Right lobe of liver (tissue), 6 donors: ENCODE measurements at regions not wholly inside any gene's neighbourhood (a gene's known extent, or its start where the extent isn't known, plus 50 kb on each side); places are given as distances from the start of the nearest gene placed in this dataset.
A peak's percentile ranks its signal among the peaks of the same experiment; 100 is the strongest.

ENCODE experiments used
- ATAC-seq, 4 donors: fragments of 200-7000 bp; cut with Tn5 transposase; one replicate each; pipeline ENCODE4 v1.9.1; 2020; ENCODE audit warnings: mild to moderate bottlenecking in 4 of 4, moderate library complexity in 4 of 4
- DNase-seq, 3 donors: peaks; one replicate each; pipeline ENCODE4 v3.0.0-alpha.2; 2020
- H3K27ac ChIP-seq, 3 donors: fragments of 200-600 bp; one replicate each; pipeline ENCODE4 v1.8.0; 2022
- H3K27me3 ChIP-seq, 2 donors: fragments of 200-600 bp; one replicate each; pipeline ENCODE4 v1.8.0; 2022
- H3K36me3 ChIP-seq, 4 donors: fragments of 200-600 bp; sonication (generic) in 1 of 4; one replicate each; pipeline versions ENCODE4 v1.5.1 to v1.8.0; 2017 to 2022; ENCODE audit warnings: control low read depth in 1 of 4
- H3K4me1 ChIP-seq, 4 donors: fragments of 200-600 bp; sonication (generic) in 1 of 4; one replicate each; pipeline versions ENCODE4 v1.5.1 to v1.8.0; 2017 to 2022; ENCODE audit warnings: control low read depth in 1 of 4
- H3K4me3 ChIP-seq, 3 donors: fragments of 200-600 bp; one replicate each; pipeline ENCODE4 v1.8.0; 2022
- H3K9me3 ChIP-seq, 4 donors: fragments of 200-600 bp; sonication (generic) in 1 of 4; one replicate each; pipeline versions ENCODE4 v1.5.1 to v1.8.0; 2017 to 2022; ENCODE audit warnings: control low read depth in 1 of 4
- CTCF ChIP-seq, 4 donors: fragments of 200-600 bp in 3 of 4; fragments of 450-650 bp in 1 of 4; IDR thresholded peaks; one replicate each; pipeline versions ENCODE4 v1.5.1 to v1.8.0; 2016 to 2022; ENCODE audit warnings: antibody characterized with exemption in 4 of 4, mild to moderate bottlenecking in 2 of 4
- POLR2A ChIP-seq: fragments of 450-650 bp; IDR thresholded peaks from one replicate; pipeline ENCODE4 v1.6.1; 2017; ENCODE audit warnings: antibody characterized with exemption, mild to moderate bottlenecking
- WGBS: methylation state at CpG from one replicate; pipeline ENCODE4 v1.1.6; 2018; ENCODE audit warnings: low coverage, low lambda C conversion rate; ENCODE audit not compliant: insufficient coverage; ENCODE audit errors: missing lambda C conversion rate; 5-methylcytosine and 5-hydroxymethylcytosine counted together
- intact Hi-C, 2 donors: fragments of 100-400 bp; cut with DNase I; formaldehyde crosslinking; loops; one replicate each; pipeline versions ENCODE4 v1.11.2 to v1.14.1; 2022
- donor health status: DM: no; HTN: yes; CAD: no.
- donor health status: DM: no; HTN: no; CAD: no.
- donor health status: DM: no; HTN: no; CAD: no.
- donor health status: DM: no; HTN: yes; CAD: no.
- donor health status: DM: no; HTN: yes; CAD: no.

- Histone ChIP-seq H3K27ac (no peak overlapping the region), H3K27me3 (no peaks in the 10 kb centered on the region), H3K4me1 (peaks cover 0 to 18% (median 0%) of the 10 kb centered on the region in 4 donors), H3K9me3 (no peaks in the 10 kb centered on the region), H3K4me3 (no peak overlapping the region), H3K36me3 (no peaks in the 10 kb centered on the region)
- no peak for DNase-seq
- 89% methylated on average over 3 of the region's 5 CpGs for WGBS
- no peak for TF ChIP-seq CTCF (IDR thresholded peaks at IDR 0.05)
- no peak for TF ChIP-seq POLR2A
- no peak for ATAC-seq
- intact Hi-C loops: no loop called here
These were observed 139.5 kb downstream of the HERPUD2 start for GRCh38 chr7:35555386-35555785.

- H3K4me1 ChIP-seq: peaks cover 0 to 18% (median 0%) of the 10 kb centered on the region in 4 donors
- H3K27me3 ChIP-seq: no peaks in the 10 kb centered on the region
- DNase-seq (no peak), ATAC-seq (peak; percentile 18 to 62 (median 57))
- H3K27ac ChIP-seq: no peak overlapping the region
- H3K4me3 ChIP-seq: no peak overlapping the region
- WGBS: 14% methylated on average over 2 of the region's 2 CpGs
- intact Hi-C loops: no loop called here
- no peak for TF ChIP-seq POLR2A
- TF ChIP-seq CTCF (IDR thresholded peaks at IDR 0.05): no peak
- no peaks in the 10 kb centered on the region for H3K36me3 ChIP-seq
- no peaks in the 10 kb centered on the region for H3K9me3 ChIP-seq
These were observed 141.4 kb downstream of the HERPUD2 start for GRCh38 chr7:35553519-35553918.

GRCh38 chr7:35552691-35553090, 142.2 kb downstream of the HERPUD2 start:
- Histone ChIP-seq H3K4me1 (peaks cover 0 to 18% (median 0%) of the 10 kb centered on the region in 4 donors), H3K4me3 (no peak overlapping the region), H3K27me3 (no peaks in the 10 kb centered on the region), H3K36me3 (no peaks in the 10 kb centered on the region), H3K27ac (no peak overlapping the region), H3K9me3 (no peaks in the 10 kb centered on the region)
- no peak for TF ChIP-seq CTCF (IDR thresholded peaks at IDR 0.05)
- no peak for TF ChIP-seq POLR2A
- ATAC-seq (no peak), DNase-seq (no peak)
- WGBS: 59% methylated on average over 2 of the region's 2 CpGs
- intact Hi-C loops: no loop called here

- ATAC-seq (no peak), DNase-seq (no peak)
- intact Hi-C loops: no loop called here
- WGBS: 0% methylated on average over 1 of the region's 3 CpGs
- Histone ChIP-seq H3K36me3 (no peaks in the 10 kb centered on the region), H3K27me3 (no peaks in the 10 kb centered on the region), H3K27ac (no peak overlapping the region), H3K9me3 (no peaks in the 10 kb centered on the region), H3K4me1 (peaks cover 0 to 14% (median 0%) of the 10 kb centered on the region in 4 donors), H3K4me3 (no peak overlapping the region)
- TF ChIP-seq POLR2A (no peak), CTCF (IDR thresholded peaks at IDR 0.05) (no peak)
These were observed 143.4 kb downstream of the HERPUD2 start for GRCh38 chr7:35551321-35552081.
